ENCODE measurements at regions not wholly inside any gene's neighbourhood (a gene's known extent, or its start where the extent isn't known, plus 50 kb on each side); places are given as distances from the start of the nearest gene placed in this dataset.
"Not testable (repeated sequence)": the region's sequence is repeated elsewhere in the genome, so short reads cannot be mapped to it uniquely, and the experiment has no call there.

DNA sequence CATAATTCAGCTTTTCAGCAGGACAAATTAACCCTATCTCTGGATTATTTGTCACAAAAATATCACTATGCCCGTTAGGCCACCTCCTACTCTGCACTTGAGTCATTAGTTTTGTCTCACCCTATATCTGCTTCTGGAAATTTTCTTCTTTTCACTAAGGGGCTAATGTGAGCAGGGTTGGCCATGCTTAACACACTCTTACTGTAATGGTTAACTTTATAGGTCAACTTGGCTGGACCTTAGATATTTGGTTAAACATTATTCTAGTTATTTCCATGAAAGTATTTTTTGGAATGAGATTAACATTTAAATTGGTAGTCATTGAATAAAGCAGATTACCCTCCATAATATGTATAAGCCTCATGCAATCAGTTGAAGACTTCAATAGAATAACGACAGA is 394.6 kb upstream of the PTCHD4 start:
- no CpG with 5 or more reads among the region's 2 CpGs for WGBS (ENCODE audit: extremely low coverage, insufficient read length, low lambda C conversion rate)
- H3K79me1 ChIP-seq (ENCODE audit: insufficient read depth, low read depth, low read length, poor library complexity, severe bottlenecking): no peaks in the 10 kb centered on the region

DNA sequence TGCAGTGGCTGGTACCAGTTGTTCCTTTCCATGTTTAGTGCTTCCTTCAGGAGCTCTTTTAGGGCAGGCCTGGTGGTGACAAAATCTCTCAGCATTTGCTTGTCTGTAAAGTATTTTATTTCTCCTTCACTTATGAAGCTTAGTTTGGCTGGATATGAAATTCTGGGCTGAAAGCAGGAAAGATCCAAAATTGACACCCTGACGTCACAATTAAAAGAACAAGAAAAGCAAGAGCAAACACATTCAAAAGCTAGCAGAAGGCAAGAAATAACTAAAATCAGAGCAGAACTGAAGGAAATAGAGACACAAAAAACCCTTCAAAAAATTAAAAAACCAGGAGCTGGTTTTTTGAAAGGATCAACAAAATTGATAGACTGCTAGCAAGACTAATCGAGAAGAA is 382.4 kb upstream of the PTCHD4 start:
- not testable (repeated sequence) for H3K4me1 Mint-ChIP-seq; H3K27me3 Mint-ChIP-seq (ENCODE audit: low read depth); H2BK12ac ChIP-seq (ENCODE audit: insufficient read length, low read depth, low read length); H3K36me3 Mint-ChIP-seq (ENCODE audit: insufficient read depth in 1 of 3, low read depth in 3 of 3); H4K20me1 ChIP-seq (ENCODE audit: control insufficient read depth, insufficient read depth, insufficient read length); H3T11ph ChIP-seq (ENCODE audit: low read length); H4K8ac ChIP-seq (replicated peaks; ENCODE audit: insufficient read length, low read depth, low read length); H4K91ac ChIP-seq (ENCODE audit: insufficient read length, low read depth, low read length); H4K5ac ChIP-seq (ENCODE audit: insufficient read length, low read depth, low read length); H3K18ac ChIP-seq (ENCODE audit: insufficient read length, low read depth, low read length); H2BK20ac ChIP-seq (ENCODE audit: low read depth, low read length, poor library complexity, severe bottlenecking); H3K9ac ChIP-seq (ENCODE audit: extremely low read depth, insufficient read length, low read length); H2AFZ ChIP-seq (ENCODE audit: low read length); H2BK120ac ChIP-seq (ENCODE audit: low read depth, low read length, poor library complexity, severe bottlenecking); H3K56ac ChIP-seq (ENCODE audit: insufficient read length, low read depth, low read length); H3K23me2 ChIP-seq (ENCODE audit: insufficient read length, low read depth, low read length, poor library complexity, severe bottlenecking); H3K4me3 Mint-ChIP-seq; H3K27ac Mint-ChIP-seq; H2AK5ac ChIP-seq (ENCODE audit: insufficient read length, low read length); H3K4ac ChIP-seq (ENCODE audit: low read depth, low read length); DNase-seq; H3K4me2 ChIP-seq (ENCODE audit: insufficient read depth, insufficient read length, low read length); H3K9me3 Mint-ChIP-seq; H3K23ac ChIP-seq (ENCODE audit: insufficient read length, low read depth, low read length); H3K4me1 ChIP-seq (ENCODE audit: insufficient read depth, low read length); H3K79me1 ChIP-seq (ENCODE audit: insufficient read depth, low read depth, low read length, poor library complexity, severe bottlenecking); H3K27me3 ChIP-seq (ENCODE audit: insufficient read depth, low read length); H2BK5ac ChIP-seq (ENCODE audit: insufficient read length, low read length); H2BK15ac ChIP-seq (ENCODE audit: low read depth, low read length); H3K9me3 ChIP-seq (ENCODE audit: control insufficient read depth, low read depth, low read length); H3K79me2 ChIP-seq (ENCODE audit: insufficient read depth, low read length); H3K27ac ChIP-seq (ENCODE audit: insufficient read length, low read depth, low read length); H3K14ac ChIP-seq (ENCODE audit: insufficient read depth, low read length)
- WGBS (ENCODE audit: extremely low coverage, insufficient read length, low lambda C conversion rate): no CpG with 5 or more reads among the region's 2 CpGs

More for the DNA sequence above, 394.6 kb upstream of the PTCHD4 start:
- Mint-ChIP-seq H3K9me3 (peaks cover 4 to 11% of the 10 kb centered on the region in 2 experiments; a peak in 4 of 5 replicates), H3K4me3 (no peak overlapping the region), H3K4me1 (no peaks in the 10 kb centered on the region), H3K27ac (no peak overlapping the region), H3K36me3 (ENCODE audit: insufficient read depth in 1 of 3, low read depth in 3 of 3) (no peaks in the 10 kb centered on the region), H3K27me3 (ENCODE audit: low read depth) (no peaks in the 10 kb centered on the region)
- Histone ChIP-seq H2AFZ (ENCODE audit: low read length) (no peak overlapping the region), H4K91ac (ENCODE audit: insufficient read length, low read depth, low read length) (no peak overlapping the region), H4K5ac (ENCODE audit: insufficient read length, low read depth, low read length) (no peak overlapping the region), H3K9ac (ENCODE audit: extremely low read depth, insufficient read length, low read length) (no peak overlapping the region), H3K18ac (ENCODE audit: insufficient read length, low read depth, low read length) (no peak overlapping the region), H2BK5ac (ENCODE audit: insufficient read length, low read length) (no peak overlapping the region), H3K79me2 (ENCODE audit: insufficient read depth, low read length) (no peaks in the 10 kb centered on the region), H3K9me3 (ENCODE audit: control insufficient read depth, low read depth, low read length) (no peaks in the 10 kb centered on the region), H3K23me2 (ENCODE audit: insufficient read length, low read depth, low read length, poor library complexity, severe bottlenecking) (no peaks in the 10 kb centered on the region), H3K27me3 (ENCODE audit: insufficient read depth, low read length) (no peaks in the 10 kb centered on the region), H3T11ph (ENCODE audit: low read length) (no peak overlapping the region), H3K4me2 (ENCODE audit: insufficient read depth, insufficient read length, low read length) (no peak overlapping the region), H3K23ac (ENCODE audit: insufficient read length, low read depth, low read length) (no peak overlapping the region), H3K4me1 (ENCODE audit: insufficient read depth, low read length) (no peaks in the 10 kb centered on the region), H4K8ac (replicated peaks; ENCODE audit: insufficient read length, low read depth, low read length) (no peak overlapping the region), H2BK15ac (ENCODE audit: low read depth, low read length) (no peak overlapping the region), H3K27ac (ENCODE audit: insufficient read length, low read depth, low read length) (no peak overlapping the region), H2AK5ac (ENCODE audit: insufficient read length, low read length) (no peak overlapping the region), H3K4ac (ENCODE audit: low read depth, low read length) (no peak overlapping the region), H2BK120ac (ENCODE audit: low read depth, low read length, poor library complexity, severe bottlenecking) (no peak overlapping the region), H2BK20ac (ENCODE audit: low read depth, low read length, poor library complexity, severe bottlenecking) (no peak overlapping the region), H2BK12ac (ENCODE audit: insufficient read length, low read depth, low read length) (no peak overlapping the region), H3K14ac (ENCODE audit: insufficient read depth, low read length) (no peak overlapping the region), H4K20me1 (ENCODE audit: control insufficient read depth, insufficient read depth, insufficient read length) (no peaks in the 10 kb centered on the region), H3K56ac (ENCODE audit: insufficient read length, low read depth, low read length) (no peak overlapping the region)
- TF ChIP-seq, protein P1, sequence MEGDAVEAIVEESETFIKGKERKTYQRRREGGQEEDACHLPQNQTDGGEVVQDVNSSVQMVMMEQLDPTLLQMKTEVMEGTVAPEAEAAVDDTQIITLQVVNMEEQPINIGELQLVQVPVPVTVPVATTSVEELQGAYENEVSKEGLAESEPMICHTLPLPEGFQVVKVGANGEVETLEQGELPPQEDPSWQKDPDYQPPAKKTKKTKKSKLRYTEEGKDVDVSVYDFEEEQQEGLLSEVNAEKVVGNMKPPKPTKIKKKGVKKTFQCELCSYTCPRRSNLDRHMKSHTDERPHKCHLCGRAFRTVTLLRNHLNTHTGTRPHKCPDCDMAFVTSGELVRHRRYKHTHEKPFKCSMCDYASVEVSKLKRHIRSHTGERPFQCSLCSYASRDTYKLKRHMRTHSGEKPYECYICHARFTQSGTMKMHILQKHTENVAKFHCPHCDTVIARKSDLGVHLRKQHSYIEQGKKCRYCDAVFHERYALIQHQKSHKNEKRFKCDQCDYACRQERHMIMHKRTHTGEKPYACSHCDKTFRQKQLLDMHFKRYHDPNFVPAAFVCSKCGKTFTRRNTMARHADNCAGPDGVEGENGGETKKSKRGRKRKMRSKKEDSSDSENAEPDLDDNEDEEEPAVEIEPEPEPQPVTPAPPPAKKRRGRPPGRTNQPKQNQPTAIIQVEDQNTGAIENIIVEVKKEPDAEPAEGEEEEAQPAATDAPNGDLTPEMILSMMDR (conservative IDR thresholded peaks at IDR 0.05): no peak
- DNase-seq: no peak

Data from H9 (cell line).